Keratinocyte (primary cell): ENCODE measurements at regions not wholly inside any gene's neighbourhood (a gene's known extent, or its start where the extent isn't known, plus 50 kb on each side); places are given as distances from the start of the nearest gene placed in this dataset.

Experiments used
- DNase-seq: peaks from one replicate; pipeline ENCODE4 v3.0.0-alpha.2; 2011; ENCODE audit warnings: low read depth, missing footprints, low spot score
- FAIRE-seq: peaks from 2 replicates; lab custom pipeline; 2011; peaks lifted over from hg19 to GRCh38; lab: Jason Lieb, UNC
- H2AFZ ChIP-seq: 2 replicates; pipeline ENCODE4 v1.6.0; 2012; ENCODE audit warnings: low read length, control low read depth, inconsistent platforms; ENCODE audit not compliant: control insufficient read depth
- H3K27ac ChIP-seq: 2 replicates; pipeline ENCODE4 v1.5.1; 2011; ENCODE audit warnings: low read length; ENCODE audit not compliant: control insufficient read depth, insufficient read depth
- H3K27me3 ChIP-seq: 3 replicates; pipeline ENCODE4 v1.6.0; 2011; ENCODE audit warnings: low read length; ENCODE audit not compliant: control insufficient read depth, insufficient read depth; ENCODE audit errors: extremely low read depth
- H3K36me3 ChIP-seq, 2 experiments: 2 replicates in 1 of 2; 3 replicates in 1 of 2; pipeline ENCODE4 v1.5.1; 2011; ENCODE audit warnings: low read length in 2 of 2, mild to moderate bottlenecking in 1 of 2; ENCODE audit not compliant: control insufficient read depth in 2 of 2, insufficient read depth in 2 of 2; ENCODE audit errors: extremely low read depth in 1 of 2
- H3K4me1 ChIP-seq: 3 replicates; pipeline ENCODE4 v1.5.1; 2011; ENCODE audit warnings: low read length; ENCODE audit not compliant: control insufficient read depth, insufficient read depth; ENCODE audit errors: extremely low read depth
- H3K4me2 ChIP-seq: 3 replicates; pipeline ENCODE4 v1.6.0; 2011; ENCODE audit warnings: low read depth, low read length; ENCODE audit not compliant: control insufficient read depth, insufficient read depth; ENCODE audit errors: extremely low read depth
- H3K4me3 ChIP-seq, 3 experiments: fragments of 200-600 bp in 1 of 3; sonication (generic) in 1 of 3; 2 replicates in 2 of 3; 3 replicates in 1 of 3; pipeline ENCODE4 v1.5.1; 2011 to 2016; ENCODE audit warnings: low read length in 3 of 3, mild to moderate bottlenecking in 3 of 3, control low read depth in 2 of 3, inconsistent platforms in 1 of 3, low read depth in 1 of 3, mixed read lengths in 1 of 3, mixed run types in 1 of 3, moderate library complexity in 1 of 3; ENCODE audit not compliant: control insufficient read depth in 2 of 3, insufficient read depth in 2 of 3; ENCODE audit errors: extremely low read depth in 1 of 3
- H3K79me2 ChIP-seq: 2 replicates; pipeline ENCODE4 v1.6.0; 2012; ENCODE audit warnings: low read length; ENCODE audit not compliant: control insufficient read depth, insufficient read depth
- H3K9ac ChIP-seq: 3 replicates; pipeline ENCODE4 v1.6.0; 2011; ENCODE audit warnings: low read length; ENCODE audit not compliant: control insufficient read depth, insufficient read depth; ENCODE audit errors: extremely low read depth
- H3K9me1 ChIP-seq: 3 replicates; pipeline ENCODE4 v1.6.0; 2011; ENCODE audit warnings: low read length; ENCODE audit not compliant: control insufficient read depth, insufficient read depth; ENCODE audit errors: extremely low read depth
- H3K9me3 ChIP-seq: 2 replicates; pipeline ENCODE4 v1.5.1; 2012; ENCODE audit warnings: low read depth, low read length; ENCODE audit not compliant: control insufficient read depth
- H4K20me1 ChIP-seq: 3 replicates; pipeline ENCODE4 v1.6.0; 2011; ENCODE audit warnings: low read length; ENCODE audit not compliant: control insufficient read depth, insufficient read depth; ENCODE audit errors: extremely low read depth
- EZH2 ChIP-seq: IDR thresholded peaks from one replicate; pipeline ENCODE4 v1.6.1; 2012; ENCODE audit warnings: inconsistent platforms, mild to moderate bottlenecking, low read length, moderate library complexity
- dilution Hi-C: fragments of 300-500 bp; cut with MboI; formaldehyde crosslinking; loops from one replicate; pipeline ENCODE4 v1.7.0; 2020; ENCODE audit warnings: low sequenced_read_pairs; ENCODE audit not compliant: extremely low pct_ligation_motif_present
- TF ChIP-seq, protein P1 (sequence below), 3 experiments: IDR thresholded peaks in 1 of 3; conservative IDR thresholded peaks in 1 of 3; optimal IDR thresholded peaks in 1 of 3; 2 replicates in 2 of 3; 3 replicates in 1 of 3; pipeline versions ENCODE3 to v1.5.1; 2011; ENCODE audit warnings: low read length in 3 of 3, mild to moderate bottlenecking in 3 of 3, moderate library complexity in 2 of 3, control low read depth in 1 of 3, inconsistent platforms in 1 of 3; ENCODE audit not compliant: insufficient read depth in 2 of 3; ENCODE audit errors: extremely low read depth in 1 of 3

DNA sequence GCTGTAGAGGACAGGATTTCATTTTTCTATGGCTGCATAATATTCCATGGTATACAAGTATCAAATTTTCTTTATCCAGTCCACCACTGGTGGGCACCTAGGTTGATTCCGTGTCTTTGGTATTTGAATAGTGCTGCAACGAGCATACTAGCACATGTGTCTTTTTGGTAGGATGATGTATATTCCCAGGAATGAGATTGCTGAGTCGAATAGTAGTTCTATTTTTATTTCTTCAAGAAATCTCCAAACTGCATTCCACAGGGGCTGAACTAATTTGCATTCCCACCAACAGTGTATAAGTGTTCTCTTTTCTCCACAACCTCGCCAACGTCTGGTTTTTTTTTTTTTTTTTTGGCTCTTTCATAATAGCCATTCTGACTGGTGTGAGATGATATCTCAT is 550.0 kb downstream of the REEP3 start:
- H3K79me2 ChIP-seq: no peaks in the 10 kb centered on the region
- H3K4me2 ChIP-seq: no peak overlapping the region
- no peaks in the 10 kb centered on the region for H4K20me1 ChIP-seq
- no peak for TF ChIP-seq EZH2
- TF ChIP-seq, protein P1, sequence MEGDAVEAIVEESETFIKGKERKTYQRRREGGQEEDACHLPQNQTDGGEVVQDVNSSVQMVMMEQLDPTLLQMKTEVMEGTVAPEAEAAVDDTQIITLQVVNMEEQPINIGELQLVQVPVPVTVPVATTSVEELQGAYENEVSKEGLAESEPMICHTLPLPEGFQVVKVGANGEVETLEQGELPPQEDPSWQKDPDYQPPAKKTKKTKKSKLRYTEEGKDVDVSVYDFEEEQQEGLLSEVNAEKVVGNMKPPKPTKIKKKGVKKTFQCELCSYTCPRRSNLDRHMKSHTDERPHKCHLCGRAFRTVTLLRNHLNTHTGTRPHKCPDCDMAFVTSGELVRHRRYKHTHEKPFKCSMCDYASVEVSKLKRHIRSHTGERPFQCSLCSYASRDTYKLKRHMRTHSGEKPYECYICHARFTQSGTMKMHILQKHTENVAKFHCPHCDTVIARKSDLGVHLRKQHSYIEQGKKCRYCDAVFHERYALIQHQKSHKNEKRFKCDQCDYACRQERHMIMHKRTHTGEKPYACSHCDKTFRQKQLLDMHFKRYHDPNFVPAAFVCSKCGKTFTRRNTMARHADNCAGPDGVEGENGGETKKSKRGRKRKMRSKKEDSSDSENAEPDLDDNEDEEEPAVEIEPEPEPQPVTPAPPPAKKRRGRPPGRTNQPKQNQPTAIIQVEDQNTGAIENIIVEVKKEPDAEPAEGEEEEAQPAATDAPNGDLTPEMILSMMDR (optimal IDR thresholded peaks at IDR 0.05 in 1 of 3, IDR thresholded peaks at IDR 0.05 in 1 of 3, conservative IDR thresholded peaks at IDR 0.05 in 1 of 3; ENCODE audit: extremely low read depth in 1 of 3, insufficient read depth in 2 of 3, low read length in 3 of 3): no peak
- no peaks in the 10 kb centered on the region for H3K27me3 ChIP-seq
- H2AFZ ChIP-seq: no peak overlapping the region
- dilution Hi-C loops: no loop called here
- no peak overlapping the region for H3K27ac ChIP-seq
- no peak for DNase-seq
- no peak overlapping the region for H3K4me3 ChIP-seq
- no peak overlapping the region for H3K9ac ChIP-seq
- no peak for FAIRE-seq
- H3K4me1 ChIP-seq: no peaks in the 10 kb centered on the region
- H3K9me3 ChIP-seq: no peaks in the 10 kb centered on the region
- H3K9me1 ChIP-seq: no peaks in the 10 kb centered on the region
- no peaks in the 10 kb centered on the region for H3K36me3 ChIP-seq

- dilution Hi-C loops: no loop called here
- FAIRE-seq (no peak), DNase-seq (no peak)
- TF ChIP-seq, protein P1 (optimal IDR thresholded peaks at IDR 0.05 in 1 of 3, IDR thresholded peaks at IDR 0.05 in 1 of 3, conservative IDR thresholded peaks at IDR 0.05 in 1 of 3; ENCODE audit: extremely low read depth in 1 of 3, insufficient read depth in 2 of 3, low read length in 3 of 3): no peak
- TF ChIP-seq EZH2: no peak
- no peak overlapping the region for H3K4me2 ChIP-seq
- H3K9me1 ChIP-seq: no peaks in the 10 kb centered on the region
- H4K20me1 ChIP-seq: no peaks in the 10 kb centered on the region
- no peaks in the 10 kb centered on the region for H3K9me3 ChIP-seq
- no peaks in the 10 kb centered on the region for H3K79me2 ChIP-seq
- no peak overlapping the region for H3K4me3 ChIP-seq
- H2AFZ ChIP-seq: no peak overlapping the region
- no peaks in the 10 kb centered on the region for H3K27me3 ChIP-seq
- no peaks in the 10 kb centered on the region for H3K4me1 ChIP-seq
- no peaks in the 10 kb centered on the region for H3K36me3 ChIP-seq
- H3K27ac ChIP-seq: no peak overlapping the region
- no peak overlapping the region for H3K9ac ChIP-seq
These were observed 554.4 kb downstream of the REEP3 start for GRCh38 chr10:64075604-64076003.
